NCI-H2107 (cell line): ENCODE measurements at regions not wholly inside any gene's neighbourhood (a gene's known extent, or its start where the extent isn't known, plus 50 kb on each side); places are given as distances from the start of the nearest gene placed in this dataset.

ENCODE experiments used
- DNase-seq: peaks from one replicate; lab custom pipeline; 2025; lab: John Stamatoyannopoulos, UW

GRCh38 chr9:13552606-13553215 lies 273.2 kb upstream of the MPDZ start:
- DNase-seq: no peak

- no peak for DNase-seq
These were observed 271.0 kb upstream of the MPDZ start for GRCh38 chr9:13550519-13550918.

- DNase-seq: no peak
These were observed 269.0 kb upstream of the MPDZ start for GRCh38 chr9:13548535-13548934.

- no peak for DNase-seq
These were observed 255.6 kb upstream of the MPDZ start for GRCh38 chr9:13535141-13535540.

- no peak for DNase-seq
These were observed 254.5 kb upstream of the MPDZ start for GRCh38 chr9:13534006-13534405.

- no peak for DNase-seq
These were observed 252.9 kb upstream of the MPDZ start for GRCh38 chr9:13532407-13532806.

GRCh38 chr9:13529321-13530104 lies 250.0 kb upstream of the MPDZ start:
- no peak for DNase-seq

- no peak for DNase-seq
These were observed 244.8 kb upstream of the MPDZ start for GRCh38 chr9:13524245-13524644.

GRCh38 chr9:13520069-13520468 lies 240.6 kb upstream of the MPDZ start:
- no peak for DNase-seq

- peak; percentile 27 for DNase-seq
These were observed 234.4 kb upstream of the MPDZ start for GRCh38 chr9:13513716-13514444.

- DNase-seq: no peak
These were observed 233.8 kb upstream of the MPDZ start for GRCh38 chr9:13513286-13513685.

GRCh38 chr9:13508681-13509080 lies 229.2 kb upstream of the MPDZ start:
- no peak for DNase-seq

GRCh38 chr9:13508086-13508485 lies 228.6 kb upstream of the MPDZ start:
- DNase-seq: no peak

- no peak for DNase-seq
These were observed 226.3 kb upstream of the MPDZ start for GRCh38 chr9:13505797-13506196.

- no peak for DNase-seq
These were observed 224.1 kb upstream of the MPDZ start for GRCh38 chr9:13503599-13503998.

- DNase-seq: no peak
These were observed 223.0 kb upstream of the MPDZ start for GRCh38 chr9:13502484-13502883.

- no peak for DNase-seq
These were observed 221.5 kb upstream of the MPDZ start for GRCh38 chr9:13501018-13501417.

- DNase-seq: no peak
These were observed 220.5 kb upstream of the MPDZ start for GRCh38 chr9:13500034-13500433.

GRCh38 chr9:13493697-13494096 lies 214.2 kb upstream of the MPDZ start:
- no peak for DNase-seq

- DNase-seq: no peak
These were observed 212.3 kb upstream of the MPDZ start for GRCh38 chr9:13491493-13492424.

- DNase-seq: no peak
These were observed 211.6 kb upstream of the MPDZ start for GRCh38 chr9:13491138-13491492.

- no peak for DNase-seq
These were observed 208.4 kb upstream of the MPDZ start for GRCh38 chr9:13487936-13488335.
